HS-5 (cell line): ENCODE measurements at regions not wholly inside any gene's neighbourhood (a gene's known extent, or its start where the extent isn't known, plus 50 kb on each side); places are given as distances from the start of the nearest gene placed in this dataset.
"Not testable (repeated sequence)": the region's sequence is repeated elsewhere in the genome, so short reads cannot be mapped to it uniquely, and the experiment has no call there.

ENCODE experiments used
- DNase-seq: peaks from one replicate; pipeline ENCODE4 v3.0.0-alpha.2; 2012; ENCODE audit warnings: low read depth

DNA sequence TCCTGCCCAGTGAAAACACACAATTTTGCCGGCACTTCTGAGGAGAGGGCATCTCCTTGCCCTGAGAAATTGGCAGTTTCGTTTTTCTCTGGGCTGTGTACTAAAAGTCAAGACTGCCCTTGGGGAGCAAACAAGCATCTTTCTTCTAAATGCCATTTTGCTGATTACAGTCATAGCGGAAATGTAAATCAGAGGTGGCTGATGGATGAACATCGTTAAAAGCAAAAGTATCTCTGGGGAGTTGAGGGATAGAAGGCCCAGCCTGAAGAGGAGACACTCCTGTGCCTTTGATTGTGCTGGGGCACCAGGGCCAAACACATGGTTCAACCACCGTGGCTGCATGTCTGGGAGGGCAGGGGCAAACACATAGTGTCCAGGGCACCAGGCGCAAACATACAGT is 49.8 kb downstream of the ABCC12 start:
- no peak for DNase-seq

DNA sequence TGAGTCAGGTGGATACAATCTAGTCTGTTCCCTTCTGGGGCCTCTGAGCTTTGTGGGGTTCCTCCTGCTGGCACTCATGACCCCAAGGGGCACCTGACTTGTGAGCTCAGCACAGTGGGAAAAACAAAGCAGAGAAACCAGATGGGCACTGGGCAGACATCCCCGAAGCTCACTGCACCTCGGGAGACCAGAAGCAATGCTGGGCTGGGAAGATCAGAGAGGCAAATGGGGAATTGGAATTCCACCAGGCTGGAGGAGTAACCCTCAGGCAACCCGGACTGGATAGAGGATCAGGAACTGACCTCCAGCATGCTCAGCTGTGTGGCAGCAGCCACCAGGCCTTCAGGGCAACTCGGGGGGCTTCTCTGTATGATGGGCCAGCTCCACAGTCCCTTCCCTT is 50.3 kb downstream of the ABCC12 start:
- DNase-seq = no peak

DNA sequence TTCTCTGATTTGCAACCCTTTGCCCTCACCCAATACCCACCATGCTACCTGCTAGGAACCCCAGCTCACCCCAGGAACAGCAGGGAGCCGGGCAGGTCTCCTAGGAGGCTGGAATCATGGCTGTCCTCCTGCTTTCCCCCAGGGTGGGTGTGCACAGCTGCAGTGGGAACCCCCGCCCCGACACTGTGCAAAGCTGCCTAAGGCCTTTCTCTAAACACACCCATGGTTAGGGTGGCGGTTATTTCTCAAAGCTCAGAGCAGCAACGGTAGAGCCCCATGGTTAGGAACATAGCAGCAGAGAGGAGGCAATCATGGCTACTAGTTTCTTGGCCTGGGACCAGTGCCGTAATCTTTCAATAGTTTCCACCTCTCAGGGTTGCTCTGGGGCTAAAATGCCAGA is 52.2 kb downstream of the ABCC12 start:
- no peak for DNase-seq

DNA sequence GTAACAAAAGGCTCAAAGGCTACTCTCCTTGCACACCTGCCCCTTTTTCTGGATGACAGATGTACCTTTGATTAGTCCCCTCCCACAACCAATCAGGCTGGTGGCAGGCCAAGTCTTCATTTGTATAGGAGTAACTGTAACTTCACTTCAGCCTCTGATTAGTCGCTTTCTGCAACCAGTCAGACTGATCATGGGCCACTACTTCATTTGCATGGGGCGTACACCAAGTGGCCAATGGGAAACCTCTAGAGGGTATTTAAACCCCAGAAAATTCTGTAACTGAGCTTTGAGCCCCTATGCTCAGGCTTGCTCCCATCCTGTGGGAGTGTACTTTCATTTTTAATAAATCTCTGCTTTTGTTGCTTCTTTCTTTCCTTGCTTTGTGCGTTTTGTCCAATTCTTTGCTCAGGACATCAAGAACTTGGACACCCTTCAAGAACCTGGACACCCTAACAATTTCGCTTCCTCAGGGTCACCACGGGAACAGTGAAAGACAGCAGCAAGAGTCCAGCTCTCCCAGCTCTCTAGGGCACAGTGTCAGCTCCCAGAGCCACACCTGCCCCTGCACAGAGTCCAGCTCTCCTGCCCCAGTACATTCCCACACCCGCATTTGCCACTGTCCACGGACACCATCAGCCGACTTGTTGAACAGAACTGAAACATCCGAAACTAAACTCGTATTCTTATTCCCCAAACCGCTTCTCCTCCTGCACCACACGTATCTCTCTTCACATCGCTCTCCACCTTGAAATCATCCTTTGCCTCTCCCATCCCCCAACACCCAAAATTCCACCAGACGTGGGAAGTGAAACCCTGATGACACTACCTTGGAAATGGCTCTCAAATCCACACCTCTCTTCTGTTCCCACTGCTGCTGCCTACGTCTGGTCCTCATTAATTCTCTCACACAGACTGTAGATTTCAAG is 53.4 kb downstream of the ABCC12 start:
- no peak for DNase-seq

DNA sequence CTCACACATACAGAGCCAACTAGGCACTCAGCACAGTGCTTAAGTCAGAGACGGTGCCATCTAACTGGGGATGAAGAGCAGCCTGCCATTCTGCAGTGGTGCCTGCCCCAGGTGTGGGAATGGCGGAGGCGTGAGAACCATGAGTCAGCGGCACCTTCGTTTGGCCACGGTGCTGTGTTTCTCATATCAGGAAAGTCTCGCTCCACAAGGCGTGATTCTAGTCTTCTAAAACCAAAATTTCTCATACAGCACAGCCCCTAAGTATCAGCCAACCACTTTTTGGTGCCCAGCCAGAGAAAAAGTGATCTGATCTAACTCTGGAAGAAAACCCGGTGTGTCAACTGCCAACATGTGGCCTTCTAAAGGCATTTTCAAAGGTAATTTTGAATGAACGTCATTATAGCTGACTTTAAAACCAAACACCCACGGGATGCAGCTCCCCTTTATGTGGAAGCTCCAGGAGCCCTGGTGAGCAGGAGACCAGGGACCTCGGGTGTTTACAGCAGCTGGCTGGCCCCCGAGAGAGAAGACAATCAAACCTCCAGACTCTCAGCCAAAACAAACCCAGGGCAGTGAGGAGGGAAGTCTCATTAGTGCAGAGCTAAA is 54.6 kb downstream of the ABCC12 start:
- no peak for DNase-seq

DNA sequence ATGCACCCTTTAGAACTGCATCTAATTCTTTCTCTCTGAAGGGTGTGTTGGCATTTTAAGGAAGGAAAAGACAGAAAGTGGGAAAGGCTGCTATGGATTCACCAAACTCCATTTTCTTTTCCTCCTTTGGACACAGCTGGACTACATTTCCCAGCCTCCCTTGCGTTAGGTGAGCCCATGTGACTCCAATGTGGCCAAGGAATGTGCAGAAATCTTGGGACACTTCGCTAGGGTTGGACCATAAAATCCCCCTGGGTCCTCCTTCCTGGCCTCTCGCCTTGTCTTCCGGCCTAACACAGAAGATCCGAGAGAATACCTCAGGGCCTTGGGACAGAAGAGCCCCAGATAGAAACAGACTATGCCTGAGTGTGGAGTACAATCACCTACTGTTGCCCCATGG is 56.3 kb downstream of the ABCC12 start:
- no peak for DNase-seq

DNA sequence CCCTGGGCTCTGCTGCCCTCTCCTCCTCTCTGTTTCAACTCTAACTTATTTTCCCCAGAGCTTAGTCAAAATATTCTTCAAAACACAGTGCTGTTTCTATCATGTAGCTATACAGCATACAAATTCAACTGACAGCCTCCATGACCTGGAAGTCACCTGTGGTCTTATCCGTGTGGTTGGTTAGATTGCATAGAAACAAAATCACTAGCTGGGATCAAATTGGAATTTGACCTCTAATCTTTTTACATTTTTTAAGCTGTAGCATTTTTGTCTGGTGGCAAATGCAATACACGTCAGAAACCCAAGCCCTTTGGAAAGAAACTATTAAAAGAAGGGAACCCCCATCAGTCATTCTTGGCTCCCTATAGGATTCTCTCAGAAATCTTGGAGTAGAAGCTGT is 57.3 kb downstream of the ABCC12 start:
- DNase-seq = no peak

DNA sequence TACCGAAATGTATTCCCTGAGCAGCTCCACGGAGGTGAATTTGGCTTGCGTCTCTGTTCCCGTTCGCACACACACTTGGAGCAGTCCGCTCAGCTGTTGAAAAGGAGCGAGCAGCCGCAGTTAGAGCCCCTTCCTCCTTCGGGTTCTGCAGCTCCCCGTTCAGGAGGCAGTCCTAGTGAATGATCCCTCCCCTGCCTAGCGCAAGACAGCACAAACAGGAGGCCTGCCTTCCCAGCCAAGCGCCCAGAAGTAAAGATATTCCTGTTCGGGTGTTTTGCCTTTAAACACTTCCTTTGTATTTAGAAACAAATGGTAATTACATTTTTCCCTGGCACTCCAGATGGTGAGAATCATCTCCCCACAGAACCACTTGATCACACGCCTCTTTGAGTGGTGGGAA is 64.7 kb downstream of the ABCC12 start:
- no peak for DNase-seq

DNA sequence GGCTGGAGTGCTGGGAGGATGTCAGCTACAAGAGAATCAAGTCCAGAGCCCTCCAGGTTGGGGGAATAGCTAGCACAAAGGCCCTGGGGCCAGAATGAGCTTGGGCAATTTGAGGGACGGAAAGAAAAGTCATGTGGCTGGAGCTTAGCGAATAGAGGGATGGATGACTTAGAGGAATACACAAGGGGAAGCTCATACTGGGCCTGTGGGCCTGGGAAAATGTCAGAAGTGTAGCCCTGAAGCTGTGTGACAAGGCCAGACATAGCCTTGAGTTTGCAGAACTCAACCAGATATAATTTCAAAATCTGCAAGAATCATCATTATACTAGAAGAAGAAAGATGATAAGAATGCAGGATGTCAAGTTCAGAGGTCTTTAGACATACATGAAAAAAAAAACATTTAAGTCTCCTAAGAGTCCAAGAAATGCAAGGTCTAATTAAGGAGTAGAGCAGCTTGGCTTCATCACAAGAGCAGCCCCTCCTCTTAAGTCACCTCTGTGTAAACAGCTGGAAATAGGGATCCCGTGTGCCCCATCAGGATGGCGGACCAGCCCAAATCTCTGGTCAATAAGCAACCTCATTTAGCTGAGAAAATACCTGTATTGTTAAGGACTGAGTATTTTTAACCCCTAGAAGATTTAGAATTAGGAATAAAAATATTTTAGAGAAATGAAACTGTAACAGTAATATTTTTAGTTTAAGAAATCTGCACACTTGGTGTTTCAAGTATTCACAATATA is 66.6 kb downstream of the ABCC12 start:
- DNase-seq = no peak

DNA sequence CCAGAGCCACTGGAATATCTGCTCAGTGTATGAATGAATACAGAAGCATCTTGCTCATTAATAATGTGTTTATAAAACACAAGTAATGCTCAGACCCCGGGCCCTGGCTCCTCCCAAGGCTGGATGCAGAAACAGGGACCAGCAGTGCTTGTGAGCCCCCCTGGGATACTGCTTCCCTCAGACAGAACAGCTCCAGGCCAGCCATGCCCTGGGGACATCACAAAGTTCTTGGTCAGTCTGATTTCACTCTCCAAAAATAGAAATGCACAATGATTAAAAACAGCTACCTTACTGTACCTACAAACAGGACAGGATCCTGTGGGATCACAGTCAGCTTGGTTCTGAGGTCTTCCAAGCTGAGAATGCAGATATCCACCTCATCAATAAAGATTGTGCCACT is 68.2 kb downstream of the ABCC12 start:
- no peak for DNase-seq

DNA sequence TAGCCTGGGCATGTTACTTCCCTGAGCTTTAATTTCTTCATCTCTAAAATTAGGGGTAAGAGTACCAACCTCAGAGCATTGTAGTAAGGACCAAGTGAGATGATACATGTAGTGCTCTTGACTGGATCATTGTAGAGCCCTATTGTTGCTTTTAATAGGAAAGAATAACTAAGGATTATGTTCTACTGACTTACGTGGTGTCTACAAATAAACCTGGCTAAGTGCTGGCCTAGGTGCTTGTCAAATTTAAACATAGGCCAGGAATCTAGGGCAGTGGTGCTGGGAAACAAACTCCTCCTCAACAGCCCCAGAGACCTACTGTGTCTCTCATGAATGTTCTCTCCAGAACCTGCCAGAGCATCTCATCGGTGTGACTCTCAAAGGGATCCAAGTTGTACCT is 69.4 kb downstream of the ABCC12 start:
- no peak for DNase-seq

DNA sequence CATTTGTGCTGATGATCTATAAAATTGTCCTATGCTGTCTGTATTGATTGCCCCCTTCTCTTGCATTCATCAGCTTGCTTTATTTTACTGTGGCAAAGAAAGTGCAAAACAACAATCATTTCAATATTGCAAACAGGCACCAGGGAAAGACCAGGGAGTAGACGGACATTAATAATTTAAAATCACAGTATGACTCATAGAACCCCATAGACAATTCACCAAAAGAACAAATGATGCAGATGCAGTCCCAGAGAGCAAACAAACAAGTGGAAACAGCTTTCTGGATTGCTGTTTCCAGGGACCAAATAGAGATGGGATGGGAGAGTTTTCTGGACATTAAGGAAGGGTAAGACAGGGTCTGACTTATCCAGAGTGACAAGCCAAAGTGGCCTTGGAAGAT is 70.1 kb downstream of the ABCC12 start:
- no peak for DNase-seq

DNA sequence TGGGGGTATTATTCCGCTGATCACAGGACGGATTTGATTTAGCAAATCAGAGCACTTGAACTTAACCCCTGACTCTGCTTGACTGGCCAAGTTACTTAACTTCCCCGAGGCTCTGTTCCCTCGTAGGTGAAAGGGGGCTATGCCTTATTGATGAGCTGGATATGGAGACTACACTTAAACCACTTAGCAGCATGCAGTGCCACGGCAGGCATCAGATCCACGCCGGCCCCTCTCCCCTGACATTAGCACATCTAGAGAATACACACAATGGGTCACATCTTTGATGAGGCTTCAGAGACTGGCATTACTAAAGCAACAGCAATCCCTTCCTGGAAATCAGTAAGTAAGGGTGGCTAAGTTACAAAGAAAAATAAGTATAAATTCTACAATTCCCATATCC is 71.0 kb downstream of the ABCC12 start:
- no peak for DNase-seq

DNA sequence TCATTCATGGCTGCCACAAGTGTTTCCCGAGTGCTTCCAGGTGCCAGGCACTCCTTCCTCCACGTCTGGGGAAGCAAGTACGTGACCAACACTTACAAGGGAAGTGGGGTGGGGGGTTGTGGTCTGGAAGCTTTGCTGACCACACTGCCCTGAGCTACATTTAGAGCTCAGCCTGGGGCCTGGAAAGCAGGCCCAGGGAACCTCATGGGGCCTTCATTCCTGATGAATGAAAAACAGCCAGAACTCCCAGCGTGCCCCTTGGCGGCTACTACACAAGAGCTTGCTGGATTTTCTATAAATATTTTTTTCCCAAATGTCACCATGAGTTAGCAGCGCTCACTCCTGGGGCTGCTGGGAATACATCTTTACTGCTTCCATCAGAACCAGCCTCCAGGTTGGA is 73.3 kb downstream of the ABCC12 start:
- no peak for DNase-seq

DNA sequence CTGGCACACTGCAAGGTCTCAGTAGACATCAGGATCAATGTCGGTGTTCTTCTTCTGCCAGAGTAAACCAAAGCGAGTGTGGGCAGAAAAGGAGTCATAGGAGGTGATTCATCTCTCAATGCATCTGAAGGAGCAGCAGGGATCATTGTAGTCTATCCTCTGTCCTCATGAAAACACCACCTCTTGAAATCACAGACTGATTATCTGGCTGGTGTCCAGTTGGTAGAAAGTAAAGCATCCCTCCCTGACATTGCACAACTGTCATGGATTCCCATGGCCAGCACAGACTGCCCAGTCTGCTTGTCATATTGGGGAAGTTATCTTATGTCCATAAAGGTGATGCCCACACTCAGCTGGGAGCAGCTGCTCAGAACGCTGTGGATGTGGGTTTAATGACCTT is 74.1 kb downstream of the ABCC12 start:
- DNase-seq = peak; percentile 24

DNA sequence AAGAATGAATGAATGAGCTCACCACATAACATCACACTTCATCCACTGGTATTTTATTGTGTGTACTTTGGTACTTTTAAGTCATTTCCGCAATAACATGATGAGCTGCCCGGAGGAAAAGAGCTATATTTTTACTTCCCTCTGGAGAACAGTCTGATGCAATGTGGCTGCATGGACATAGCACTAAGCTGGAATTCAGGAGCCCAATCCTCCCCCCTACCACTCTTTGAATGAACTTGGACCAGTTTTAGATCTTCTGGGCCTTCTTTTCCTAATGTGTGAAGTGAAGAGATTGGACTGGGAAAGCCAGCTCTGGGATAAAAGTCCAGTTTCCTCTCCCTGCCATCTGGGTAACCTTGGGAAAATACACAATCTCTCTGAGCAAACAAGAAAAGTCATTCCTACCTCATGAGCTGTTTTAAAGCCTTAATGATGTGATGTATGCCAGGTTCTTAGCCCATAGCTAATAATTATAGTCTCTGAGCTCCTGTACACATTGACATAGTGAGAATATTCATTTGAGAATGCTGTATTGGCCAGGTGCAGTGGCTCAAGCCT is 79.3 kb downstream of the ABCC12 start:
- DNase-seq = no peak

DNA sequence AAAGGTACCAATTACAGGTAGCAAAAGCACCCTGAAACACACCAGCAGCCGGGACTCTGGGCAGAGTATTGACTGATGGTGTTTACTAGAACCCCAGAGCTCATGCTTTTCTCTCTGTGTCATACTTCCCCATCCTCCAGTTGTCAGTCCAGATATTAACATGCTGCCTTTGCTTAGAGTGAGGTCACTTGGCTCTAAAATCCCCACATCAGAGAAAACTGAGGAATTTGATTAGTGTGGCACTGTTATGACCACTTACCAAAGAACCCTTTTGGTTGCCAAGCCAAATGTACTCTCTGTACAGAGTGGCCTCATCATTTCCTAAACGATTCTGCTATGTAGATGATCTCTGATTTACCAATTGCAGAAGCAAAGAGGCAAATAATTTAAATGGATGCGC is 80.4 kb downstream of the ABCC12 start:
- no peak for DNase-seq

DNA sequence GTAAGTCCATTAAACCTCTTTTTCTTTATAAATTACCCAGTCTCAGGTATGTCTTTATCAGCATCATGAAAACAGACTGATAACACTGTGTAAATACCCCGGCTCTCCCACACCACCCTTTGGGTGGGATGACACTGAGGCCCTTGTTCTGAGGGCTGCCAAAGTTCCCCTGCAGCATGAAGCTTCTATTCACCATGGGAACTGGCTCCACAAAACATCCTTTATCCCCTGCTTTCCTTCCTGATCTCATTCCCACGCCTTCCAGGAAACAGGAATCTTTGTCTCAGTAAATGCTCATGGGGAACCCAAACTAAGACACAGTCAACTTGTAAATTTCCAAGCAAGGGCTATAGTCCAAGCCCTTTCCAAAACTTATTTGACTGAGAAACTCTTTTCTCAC is 88.4 kb downstream of the ABCC12 start:
- DNase-seq = no peak

DNA sequence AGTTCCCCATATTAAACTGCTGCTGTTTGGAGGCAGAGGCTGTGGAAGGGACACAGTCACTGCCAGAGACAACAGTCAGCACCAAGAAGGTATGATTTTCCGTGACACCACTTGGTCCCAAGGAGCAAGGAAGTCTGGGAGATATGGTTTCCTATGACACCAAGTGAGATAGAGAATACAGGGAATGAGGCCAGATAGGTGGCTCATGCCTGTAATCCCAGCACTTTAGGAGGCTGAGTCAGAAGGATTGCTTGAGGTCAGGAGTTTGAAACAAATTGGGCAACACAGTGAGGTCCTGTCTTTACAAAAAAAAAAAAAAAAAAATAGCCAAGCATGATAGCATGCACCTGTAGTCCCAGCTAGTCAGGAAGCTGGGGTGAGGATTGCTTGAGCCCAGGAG is 90.8 kb downstream of the ABCC12 start:
- no peak for DNase-seq

DNA sequence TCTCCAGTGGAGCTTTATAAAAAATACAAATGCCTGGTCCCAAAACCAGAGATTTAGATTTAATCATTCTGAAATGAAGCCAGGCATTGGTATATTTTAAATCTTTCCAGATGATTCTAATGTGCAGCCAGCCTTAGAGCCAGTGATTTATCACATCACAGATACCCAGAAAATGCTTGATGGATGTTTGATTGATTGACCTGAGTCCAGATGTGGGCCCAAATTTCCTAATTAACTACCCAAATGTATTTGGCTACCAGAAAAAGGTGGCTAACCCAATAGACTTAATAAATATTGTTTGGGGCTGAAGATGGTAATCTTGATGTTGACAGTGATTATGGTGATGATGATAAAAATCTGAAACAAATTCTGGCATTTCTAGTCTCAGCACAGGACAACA is 93.1 kb downstream of the ABCC12 start:
- no peak for DNase-seq

DNA sequence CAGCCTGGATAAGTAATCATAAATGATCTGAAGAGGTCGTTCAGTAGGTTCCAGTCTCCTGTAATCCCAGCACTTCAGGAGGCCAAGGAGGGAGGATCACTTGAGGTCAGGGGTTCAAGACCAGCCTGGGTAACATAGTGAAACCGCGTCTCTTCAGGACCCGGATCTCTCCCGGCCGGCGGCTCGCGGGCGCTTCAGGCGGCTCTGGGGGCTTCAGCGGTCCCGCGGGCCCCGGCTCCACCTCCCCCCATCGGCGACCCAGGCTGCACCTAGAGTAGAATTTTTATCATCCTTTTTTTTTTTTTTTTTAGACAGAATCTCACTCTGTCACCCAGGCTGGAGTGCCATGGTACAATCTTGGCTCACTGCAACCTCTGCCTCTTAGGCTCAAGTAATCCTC is 95.9 kb downstream of the ABCC12 start:
- no peak for DNase-seq

DNA sequence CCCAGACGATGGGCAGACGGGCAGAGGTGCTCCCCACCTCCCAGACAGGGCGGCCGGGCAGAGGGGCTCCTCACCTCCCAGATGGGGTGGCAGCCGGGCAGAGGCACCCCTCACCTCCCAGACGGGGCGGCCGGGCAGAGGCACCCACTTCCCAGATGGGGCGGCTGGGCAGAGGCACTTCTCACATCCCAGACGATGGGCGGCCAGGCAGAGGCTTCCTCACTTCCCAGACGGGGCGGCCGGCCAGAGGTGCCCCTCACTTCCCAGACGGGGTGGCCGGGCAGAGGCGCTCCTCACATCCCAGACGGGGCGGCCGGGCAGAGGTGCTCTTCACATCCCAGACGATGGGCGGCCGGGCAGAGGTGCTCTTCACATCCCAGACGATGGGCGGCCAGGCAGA is 96.6 kb downstream of the ABCC12 start:
- not testable (repeated sequence) for DNase-seq

DNA sequence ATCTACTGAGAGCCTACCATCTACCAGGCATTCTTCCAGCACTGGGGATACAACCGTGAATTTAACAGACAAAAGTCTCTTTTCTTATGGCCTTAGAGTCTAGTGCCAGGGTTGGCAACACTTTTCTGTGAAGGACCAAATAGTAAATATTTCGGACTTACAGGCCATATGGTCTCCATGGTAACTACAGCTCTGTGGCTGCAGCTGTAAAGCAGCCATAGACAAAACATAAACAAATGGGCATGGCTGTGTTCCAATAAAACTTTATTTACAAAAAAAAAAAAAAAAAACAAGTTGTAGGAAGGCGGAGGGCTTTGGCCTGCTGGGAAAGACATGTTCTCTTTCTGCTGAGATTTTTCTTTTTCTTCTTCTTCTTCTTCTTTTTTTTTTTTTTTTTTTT is 98.7 kb downstream of the ABCC12 start:
- no peak for DNase-seq
